ENCODE measurements at regions not wholly inside any gene's neighbourhood (a gene's known extent, or its start where the extent isn't known, plus 50 kb on each side); places are given as distances from the start of the nearest gene placed in this dataset.

GRCh38 chrX:18034945-18035344, 173.8 kb upstream of the RAI2 start:
- TF ChIP-seq CTCF (IDR thresholded peaks at IDR 0.05) (no peak), ZFX (IDR thresholded peaks at IDR 0.05; ENCODE audit: borderline replicate concordance) (no peak)

Measured in 22Rv1 (cell line).